ENCODE measurements at regions not wholly inside any gene's neighbourhood (a gene's known extent, or its start where the extent isn't known, plus 50 kb on each side); places are given as distances from the start of the nearest gene placed in this dataset.

DNA sequence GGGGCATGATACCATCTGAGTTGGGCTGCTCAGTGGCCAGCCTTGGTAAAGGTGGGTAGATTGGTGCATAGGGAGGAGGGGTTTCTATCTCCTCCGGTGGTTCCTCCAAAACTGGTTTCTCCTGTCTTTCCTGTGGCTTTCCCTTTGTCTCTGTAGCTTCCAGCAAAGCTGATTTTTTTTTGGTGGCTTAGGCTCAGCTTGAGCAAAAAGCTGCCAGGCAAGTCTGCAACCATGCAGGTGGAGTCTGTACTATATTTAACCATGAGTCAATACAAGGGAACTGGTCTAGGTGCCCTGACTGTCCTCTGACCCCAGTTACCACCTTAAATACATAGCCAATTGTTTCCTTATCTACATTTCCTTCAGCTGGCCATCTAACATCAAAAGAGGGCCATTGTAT, 64.0 kb upstream of the ZNF681 start:
- Histone ChIP-seq H4K8ac (ENCODE audit: low read length) (no peak overlapping the region), H3K9me3 (ENCODE audit: control insufficient read depth, low read length) (peaks cover 71% of the 10 kb centered on the region), H3K4me1 (ENCODE audit: control insufficient read depth, insufficient read depth, low read depth, low read length) (no peaks in the 10 kb centered on the region), H2AFZ (ENCODE audit: low read depth, low read length) (no peak overlapping the region), H3K4me2 (ENCODE audit: low read length, poor library complexity, severe bottlenecking) (no peak overlapping the region), H3K14ac (ENCODE audit: low read length in 2 of 2) (no peak overlapping the region), H3K23ac (ENCODE audit: low read length in 2 of 2) (no peak overlapping the region), H3K27ac (ENCODE audit: low read length, poor library complexity, severe bottlenecking) (no peak overlapping the region), H3K79me1 (replicated peaks; ENCODE audit: low read length, poor library complexity, severe bottlenecking) (no peaks in the 10 kb centered on the region), H2BK12ac (ENCODE audit: low read length in 2 of 2) (no peak overlapping the region), H4K91ac (ENCODE audit: low read length) (no peak overlapping the region), H3K4ac (ENCODE audit: low read depth in 1 of 2, low read length in 2 of 2) (no peak overlapping the region), H3K27me3 (ENCODE audit: control insufficient read depth in 1 of 2, insufficient read depth in 1 of 2, low read length in 2 of 2) (no peaks in the 10 kb centered on the region), H3K18ac (ENCODE audit: low read depth in 1 of 2, low read length in 2 of 2) (no peak overlapping the region), H2BK15ac (ENCODE audit: low read depth, poor library complexity, severe bottlenecking) (no peak overlapping the region), H3K36me3 (ENCODE audit: control insufficient read depth in 1 of 2, insufficient read depth in 2 of 2, low read depth in 1 of 2, low read length in 2 of 2) (no peaks in the 10 kb centered on the region), H3K9ac (ENCODE audit: low read length) (no peak overlapping the region), H3K4me3 (ENCODE audit: insufficient read depth in 1 of 2, low read depth in 1 of 2, low read length in 2 of 2) (no peak overlapping the region), H2BK120ac (ENCODE audit: low read depth, low read length) (no peak overlapping the region), H2AK5ac (ENCODE audit: low read length, severe bottlenecking) (no peak overlapping the region), H2BK5ac (ENCODE audit: low read depth, low read length, poor library complexity, severe bottlenecking) (no peak overlapping the region)
- WGBS, result 87% methylated on average over 1 of the region's 1 CpG
- no peak for DNase-seq

DNA sequence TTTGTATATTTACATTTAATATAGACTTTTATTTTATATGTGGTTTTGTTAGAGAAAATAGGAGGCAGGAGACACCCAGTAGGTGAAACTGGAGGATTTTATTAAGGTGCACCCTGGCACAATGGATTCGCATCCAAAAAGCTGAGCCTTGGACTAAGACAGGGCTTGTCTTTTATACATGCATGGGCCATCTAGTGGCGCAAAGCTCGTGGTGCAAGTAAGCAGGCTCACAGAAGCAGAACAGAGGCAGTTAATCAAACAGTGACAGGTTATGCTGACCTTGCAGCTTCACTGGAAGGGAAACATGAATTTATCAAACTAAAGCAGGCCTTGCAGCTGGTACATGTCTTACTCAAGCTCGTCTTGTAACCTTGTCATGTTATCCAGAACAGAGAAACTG, 58.8 kb upstream of the ZNF681 start:
- Histone ChIP-seq H3K4ac (ENCODE audit: low read depth in 1 of 2, low read length in 2 of 2) (no peak overlapping the region), H2BK15ac (ENCODE audit: low read depth, poor library complexity, severe bottlenecking) (no peak overlapping the region), H3K18ac (ENCODE audit: low read depth in 1 of 2, low read length in 2 of 2) (no peak overlapping the region), H3K27me3 (ENCODE audit: control insufficient read depth in 1 of 2, insufficient read depth in 1 of 2, low read length in 2 of 2) (no peaks in the 10 kb centered on the region), H2BK120ac (ENCODE audit: low read depth, low read length) (no peak overlapping the region), H3K36me3 (ENCODE audit: control insufficient read depth in 1 of 2, insufficient read depth in 2 of 2, low read depth in 1 of 2, low read length in 2 of 2) (no peaks in the 10 kb centered on the region), H4K8ac (ENCODE audit: low read length) (no peak overlapping the region), H2BK5ac (ENCODE audit: low read depth, low read length, poor library complexity, severe bottlenecking) (no peak overlapping the region), H3K9ac (ENCODE audit: low read length) (no peak overlapping the region), H4K91ac (ENCODE audit: low read length) (no peak overlapping the region), H3K79me1 (replicated peaks; ENCODE audit: low read length, poor library complexity, severe bottlenecking) (no peaks in the 10 kb centered on the region), H2AK5ac (ENCODE audit: low read length, severe bottlenecking) (no peak overlapping the region), H3K9me3 (ENCODE audit: control insufficient read depth, low read length) (peaks cover 61% of the 10 kb centered on the region), H3K4me1 (ENCODE audit: control insufficient read depth, insufficient read depth, low read depth, low read length) (no peaks in the 10 kb centered on the region), H3K4me2 (ENCODE audit: low read length, poor library complexity, severe bottlenecking) (no peak overlapping the region), H2BK12ac (ENCODE audit: low read length in 2 of 2) (no peak overlapping the region), H2AFZ (ENCODE audit: low read depth, low read length) (no peak overlapping the region), H3K27ac (ENCODE audit: low read length, poor library complexity, severe bottlenecking) (no peak overlapping the region), H3K4me3 (ENCODE audit: insufficient read depth in 1 of 2, low read depth in 1 of 2, low read length in 2 of 2) (no peak overlapping the region), H3K14ac (ENCODE audit: low read length in 2 of 2) (no peak overlapping the region), H3K23ac (ENCODE audit: low read length in 2 of 2) (no peak overlapping the region)
- peak; percentile 17 for DNase-seq
- WGBS, result 72% methylated on average over 4 of the region's 4 CpGs

DNA sequence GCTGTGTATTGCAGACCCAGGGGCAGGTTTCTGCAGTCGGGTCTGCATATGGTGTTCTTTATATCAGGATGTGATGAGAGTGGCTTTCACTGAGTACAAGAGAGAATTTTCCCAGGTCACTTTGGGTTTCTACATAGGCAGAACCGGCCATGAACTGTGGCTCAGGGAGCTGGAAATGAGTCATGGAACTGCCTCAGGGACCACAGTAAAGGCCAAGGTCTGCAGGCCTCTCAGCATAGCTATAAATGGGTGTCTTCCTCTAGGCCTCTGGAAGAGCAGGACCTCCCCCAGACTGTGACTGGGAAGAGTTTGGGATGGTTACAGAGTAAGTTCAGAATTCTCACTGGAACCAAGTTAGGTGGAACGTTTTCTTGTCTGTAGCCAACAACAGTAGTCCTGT, 51.8 kb upstream of the ZNF681 start:
- H3K4ac ChIP-seq (ENCODE audit: low read depth in 1 of 2, low read length in 2 of 2), result no peak overlapping the region
- no peak overlapping the region for H4K91ac ChIP-seq (ENCODE audit: low read length)
- no peak overlapping the region for H2BK5ac ChIP-seq (ENCODE audit: low read depth, low read length, poor library complexity, severe bottlenecking)
- H3K4me2 ChIP-seq (ENCODE audit: low read length, poor library complexity, severe bottlenecking), result no peak overlapping the region
- no peak overlapping the region for H3K9ac ChIP-seq (ENCODE audit: low read length)
- DNase-seq, result no peak
- H3K4me1 ChIP-seq (ENCODE audit: control insufficient read depth, insufficient read depth, low read depth, low read length), result no peaks in the 10 kb centered on the region
- H3K27me3 ChIP-seq (ENCODE audit: control insufficient read depth in 1 of 2, insufficient read depth in 1 of 2, low read length in 2 of 2), result no peaks in the 10 kb centered on the region
- H4K8ac ChIP-seq (ENCODE audit: low read length), result no peak overlapping the region
- H2AK5ac ChIP-seq (ENCODE audit: low read length, severe bottlenecking), result no peak overlapping the region
- no peak overlapping the region for H2BK15ac ChIP-seq (ENCODE audit: low read depth, poor library complexity, severe bottlenecking)
- H3K14ac ChIP-seq (ENCODE audit: low read length in 2 of 2), result no peak overlapping the region
- no peak overlapping the region for H3K18ac ChIP-seq (ENCODE audit: low read depth in 1 of 2, low read length in 2 of 2)
- no peaks in the 10 kb centered on the region for H3K79me1 ChIP-seq (replicated peaks; ENCODE audit: low read length, poor library complexity, severe bottlenecking)
- H3K23ac ChIP-seq (ENCODE audit: low read length in 2 of 2), result no peak overlapping the region
- H2BK12ac ChIP-seq (ENCODE audit: low read length in 2 of 2), result no peak overlapping the region
- no peak overlapping the region for H2AFZ ChIP-seq (ENCODE audit: low read depth, low read length)
- 58% methylated on average over 3 of the region's 3 CpGs for WGBS
- H2BK120ac ChIP-seq (ENCODE audit: low read depth, low read length), result no peak overlapping the region
- H3K27ac ChIP-seq (ENCODE audit: low read length, poor library complexity, severe bottlenecking), result no peak overlapping the region
- no peaks in the 10 kb centered on the region for H3K36me3 ChIP-seq (ENCODE audit: control insufficient read depth in 1 of 2, insufficient read depth in 2 of 2, low read depth in 1 of 2, low read length in 2 of 2)
- H3K9me3 ChIP-seq (ENCODE audit: control insufficient read depth, low read length), result peaks cover 38% of the 10 kb centered on the region
- H3K4me3 ChIP-seq (ENCODE audit: insufficient read depth in 1 of 2, low read depth in 1 of 2, low read length in 2 of 2), result no peak overlapping the region

Measured in mesenchymal stem cell (in vitro differentiated cells and primary cell).